CD4-positive, alpha-beta T cell treated with Interleukin-4 for 1 hour (primary cell): ENCODE measurements at regions not wholly inside any gene's neighbourhood (a gene's known extent, or its start where the extent isn't known, plus 50 kb on each side); places are given as distances from the start of the nearest gene placed in this dataset.

Source experiments
- DNase-seq, 2 donors: peaks; one replicate each; pipeline ENCODE4 v3.0.0-alpha.2; 2020 to 2022

DNA sequence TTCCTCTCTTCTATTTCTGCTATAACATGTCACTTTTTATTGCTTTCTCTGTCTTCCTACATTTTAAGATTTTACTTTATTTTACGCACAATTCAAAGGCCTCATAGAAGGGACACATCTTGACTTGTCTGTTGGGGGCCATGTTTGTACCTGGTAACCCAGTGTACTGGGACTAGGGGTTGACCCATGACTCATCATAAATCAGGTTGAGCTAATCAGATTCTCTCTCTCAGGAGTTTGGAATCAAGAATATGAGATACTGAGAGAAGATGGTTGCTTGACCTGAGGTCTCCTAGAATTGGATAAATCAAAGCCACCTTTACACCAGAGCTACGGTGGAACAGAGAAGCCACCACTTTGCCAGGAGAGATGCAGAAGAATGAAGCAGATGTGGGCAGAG is 153.0 kb downstream of the UXS1 start:
- no peak for DNase-seq

DNA sequence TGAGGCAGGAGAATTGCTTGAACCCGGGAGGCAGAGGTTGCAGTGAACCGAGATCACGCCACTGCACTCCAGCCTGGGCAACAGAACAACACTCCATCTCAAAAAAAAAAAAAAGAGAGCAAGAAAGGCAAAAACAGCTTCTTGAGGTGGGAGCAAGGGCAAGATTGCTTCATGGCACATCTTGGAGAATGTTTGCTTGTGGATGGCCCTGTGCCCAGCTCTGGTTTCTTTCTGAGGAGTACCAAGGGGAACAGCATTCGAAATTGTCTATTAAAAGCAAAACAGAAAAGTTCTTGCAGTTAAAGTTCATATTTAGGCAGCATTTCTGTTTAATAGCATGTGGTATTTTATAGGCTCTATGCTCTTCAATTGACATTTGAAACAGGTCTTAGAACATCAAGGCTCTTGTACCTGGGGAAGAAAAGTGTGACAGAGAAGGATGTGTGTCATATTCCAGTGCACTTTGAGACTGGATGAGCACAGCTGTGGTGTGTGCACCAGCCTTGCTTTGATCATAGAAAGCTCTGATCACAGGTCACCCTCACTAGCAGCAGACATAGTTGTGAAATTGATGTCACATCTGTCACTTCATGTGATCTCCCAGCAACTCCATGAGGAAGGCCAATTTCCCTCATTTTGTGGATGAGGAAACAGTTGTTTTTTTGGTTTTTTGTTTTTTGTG is 154.3 kb downstream of the UXS1 start:
- no peak for DNase-seq

DNA sequence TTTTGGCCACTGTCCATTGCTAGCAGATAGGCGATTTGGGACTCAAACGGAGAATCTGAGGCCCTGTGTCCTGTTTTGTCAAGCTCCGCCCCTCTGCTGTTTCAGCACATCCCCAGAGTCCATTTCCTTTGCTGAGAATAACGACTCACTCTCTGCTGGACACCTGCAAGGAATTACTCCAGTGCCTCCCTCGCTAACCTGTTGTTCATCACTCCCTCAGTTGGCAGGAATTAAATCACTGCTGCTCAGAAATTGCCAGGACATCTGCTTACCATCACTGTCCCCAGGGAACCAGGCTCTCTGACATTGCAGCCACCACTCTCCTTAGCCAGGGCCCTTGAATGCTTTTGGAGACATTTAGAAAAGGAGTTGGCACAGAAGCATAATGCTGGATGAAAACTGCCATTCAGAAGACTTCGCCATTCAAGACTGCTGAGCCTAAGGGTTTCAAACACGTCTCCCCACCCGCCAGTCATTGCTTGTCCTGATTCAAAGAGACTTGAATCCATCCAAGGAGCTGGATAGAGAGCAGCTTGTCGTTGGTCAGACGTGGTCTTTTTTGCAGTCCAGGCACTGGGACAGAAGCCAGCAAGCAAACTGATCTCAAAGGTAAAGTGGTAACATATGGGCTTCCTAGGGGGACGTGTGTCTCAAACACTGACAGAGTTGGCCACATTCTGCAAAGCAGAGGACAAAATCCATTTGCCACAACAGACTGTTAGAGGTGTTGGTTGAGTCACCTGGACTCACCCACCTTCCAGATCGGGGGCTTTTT is 155.3 kb downstream of the UXS1 start:
- no peak for DNase-seq

DNA sequence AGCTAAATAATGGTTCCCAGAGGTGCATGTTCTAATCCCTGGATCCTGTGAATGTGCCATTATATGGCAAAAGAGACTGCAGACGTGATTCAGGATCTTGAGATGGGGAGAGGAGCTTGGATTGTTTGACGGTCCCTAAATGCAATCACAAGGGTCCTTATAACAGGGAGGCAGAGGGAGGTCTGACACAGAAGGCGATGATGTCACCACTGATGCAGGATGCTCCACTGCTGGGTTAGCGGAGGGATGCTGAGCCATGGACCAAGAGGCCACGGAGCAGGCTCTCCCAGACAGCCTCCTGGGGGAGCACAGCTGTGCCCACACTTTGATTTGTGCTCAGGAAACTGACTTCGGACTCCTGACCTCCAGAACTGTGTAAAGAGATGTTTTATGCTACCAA is 156.2 kb downstream of the UXS1 start:
- no peak for DNase-seq

DNA sequence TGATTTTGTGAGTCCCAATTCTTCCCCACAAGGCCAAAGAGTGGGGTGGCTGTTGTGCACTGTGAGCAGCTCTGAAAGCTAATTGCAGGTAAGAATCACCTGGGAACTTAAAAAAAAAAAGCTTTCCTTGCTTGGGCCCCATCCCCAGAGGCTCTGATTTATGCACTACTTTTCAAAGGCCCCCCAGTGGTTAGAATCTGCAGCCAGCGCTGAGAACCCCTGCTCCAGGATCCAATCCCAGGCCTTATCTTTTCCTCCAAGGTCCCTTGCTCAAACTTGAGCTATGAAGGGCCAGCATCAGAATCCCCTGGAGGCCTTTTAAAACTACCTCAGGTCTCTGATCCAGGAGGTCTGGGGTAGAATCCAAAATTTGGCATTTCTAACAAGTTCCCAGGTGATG is 156.8 kb downstream of the UXS1 start:
- no peak for DNase-seq

DNA sequence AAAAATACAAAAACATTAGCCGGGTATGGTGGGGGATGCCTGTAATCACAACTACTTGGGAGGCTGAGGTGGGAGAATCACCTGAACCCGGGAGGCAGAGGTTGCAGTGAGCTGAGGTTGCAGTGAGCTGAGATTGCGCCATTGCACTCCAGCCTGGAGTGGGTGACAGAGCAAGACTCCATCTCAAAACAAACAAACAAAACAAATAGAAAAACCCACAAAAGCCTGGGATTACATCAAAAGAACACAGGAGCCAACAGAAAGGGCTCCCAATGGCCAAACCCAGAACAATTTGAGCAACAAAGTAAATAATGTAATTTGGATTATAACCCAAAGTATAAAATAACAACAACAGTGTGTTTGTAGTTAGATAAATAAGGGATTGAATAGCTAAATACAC is 159.8 kb downstream of the UXS1 start:
- no peak for DNase-seq

DNA sequence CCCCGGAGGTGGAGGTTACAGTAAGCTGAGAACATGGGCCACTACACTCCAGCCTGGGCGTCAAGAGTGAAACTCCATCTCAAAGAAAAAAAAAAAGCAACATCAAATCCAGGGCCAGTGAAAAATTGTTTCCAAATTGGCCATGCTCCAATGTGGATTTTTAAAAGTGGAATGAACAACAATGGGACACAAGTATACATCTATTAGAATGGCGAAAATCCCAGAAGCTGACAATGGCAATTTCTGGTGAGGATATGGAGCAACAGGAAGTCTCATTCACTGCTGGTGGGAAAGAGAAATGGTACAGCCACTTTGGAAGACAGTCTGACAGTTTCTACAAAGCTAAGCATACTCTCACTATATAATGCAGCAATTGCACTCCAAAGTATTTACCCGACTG is 161.4 kb downstream of the UXS1 start:
- DNase-seq, result no peak

DNA sequence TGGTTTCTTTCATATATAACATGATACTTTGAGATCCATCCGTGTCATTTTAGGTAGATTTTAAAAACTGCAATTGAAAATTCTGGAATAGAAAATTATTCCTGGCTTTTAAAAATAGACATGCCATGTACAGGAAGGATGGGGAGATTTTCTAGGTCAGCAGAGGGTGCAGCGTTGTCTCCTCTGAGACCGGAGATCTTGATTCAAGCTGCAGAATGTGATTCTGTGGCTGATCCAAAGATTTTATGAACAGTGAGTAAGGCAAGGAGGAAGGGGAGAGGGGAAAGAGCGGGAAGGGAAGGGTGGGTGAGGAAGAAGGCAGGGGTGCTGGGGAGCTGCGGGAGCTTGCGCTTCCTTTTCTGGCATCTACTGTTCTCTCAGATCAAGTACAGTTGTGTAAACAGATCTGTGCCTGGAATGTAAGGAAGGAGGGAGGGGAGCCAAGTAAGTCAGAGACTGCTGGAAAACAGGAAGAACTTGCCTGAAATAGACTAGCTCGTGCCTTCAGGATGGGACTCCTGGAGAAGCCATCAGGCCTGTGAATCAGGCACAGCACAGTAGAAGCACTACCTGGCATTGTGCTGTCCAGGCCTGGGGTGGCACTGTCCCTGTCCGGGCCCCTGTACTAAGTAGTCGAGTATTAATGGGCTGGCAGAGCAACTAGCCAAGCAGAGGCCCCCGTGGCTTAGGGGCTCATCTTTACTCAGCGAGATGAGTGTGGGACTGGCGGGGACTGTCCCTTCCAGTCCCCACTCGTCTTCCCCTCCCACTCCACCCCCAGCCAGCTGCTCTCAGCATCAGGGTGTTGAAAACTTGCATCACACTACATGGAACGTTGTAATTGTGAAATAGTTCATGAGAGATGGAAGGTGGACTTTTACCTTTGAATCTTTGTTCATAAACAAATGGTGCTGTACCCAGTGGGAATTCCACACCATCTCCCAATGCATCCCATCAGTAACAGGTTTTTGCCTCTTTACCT is 163.5 kb downstream of the UXS1 start:
- DNase-seq, result no peak

DNA sequence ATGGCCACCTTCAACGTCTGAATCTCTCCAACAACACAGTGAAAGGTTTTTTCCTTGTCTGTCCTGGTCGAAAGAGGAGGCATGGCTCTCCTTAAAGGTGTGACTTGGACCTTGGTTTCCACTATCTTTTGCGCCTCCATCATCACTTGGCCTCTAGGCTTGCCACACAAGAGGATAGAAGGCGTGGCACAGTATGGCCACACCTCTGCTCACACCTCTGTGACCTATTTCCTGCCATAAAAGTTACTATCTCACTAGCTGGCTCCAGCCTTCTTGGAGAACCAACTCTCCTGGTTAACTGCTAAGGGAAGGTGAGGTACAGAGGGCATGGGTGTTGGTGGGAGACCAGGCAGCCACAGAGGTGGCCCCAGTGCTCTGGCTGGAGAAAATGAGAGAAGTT is 165.9 kb downstream of the UXS1 start:
- peak in 1 of 2 donors; percentile 6 for DNase-seq

DNA sequence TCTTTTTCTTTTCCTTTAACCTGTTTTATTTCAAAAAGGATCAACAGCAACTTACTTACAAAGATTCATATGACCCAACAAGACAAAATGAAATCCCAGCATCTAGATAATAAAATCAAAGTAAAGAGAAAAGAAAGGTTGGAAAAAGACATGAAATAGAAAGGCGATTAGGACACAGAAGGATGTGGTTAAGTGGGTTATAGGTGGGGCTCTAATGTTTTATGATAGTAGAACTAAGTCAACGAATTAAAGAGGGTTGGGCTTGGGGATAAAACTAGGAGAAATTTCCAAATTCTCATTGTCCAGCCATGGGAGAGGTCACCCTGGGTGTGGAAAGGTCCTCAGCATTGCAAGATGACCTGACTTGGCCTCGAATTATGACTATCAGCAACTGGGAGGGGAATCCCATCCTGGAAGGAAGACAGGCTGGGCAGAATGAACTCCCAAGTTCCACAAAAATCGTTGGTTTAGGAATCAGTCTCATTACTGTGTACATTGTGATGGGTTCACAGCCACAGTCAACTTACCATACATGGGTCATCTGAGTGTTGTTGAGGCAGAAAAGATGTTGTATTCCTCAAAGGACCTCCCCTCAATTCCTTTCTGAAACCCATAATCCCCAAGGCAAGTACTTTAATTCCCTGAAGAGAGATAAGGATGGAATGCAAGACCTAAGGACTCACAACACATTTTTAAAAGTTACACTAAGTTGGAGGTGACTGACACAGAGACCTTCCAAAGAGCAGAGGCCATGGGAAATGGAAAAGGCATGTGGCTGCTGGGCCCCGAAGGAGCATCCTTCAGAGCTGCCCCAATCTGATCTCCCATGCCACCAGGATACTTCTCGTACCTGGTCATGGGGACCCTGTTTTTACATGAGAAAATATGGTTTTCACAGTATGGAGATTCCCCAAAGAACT is 167.6 kb downstream of the UXS1 start:
- no peak for DNase-seq

DNA sequence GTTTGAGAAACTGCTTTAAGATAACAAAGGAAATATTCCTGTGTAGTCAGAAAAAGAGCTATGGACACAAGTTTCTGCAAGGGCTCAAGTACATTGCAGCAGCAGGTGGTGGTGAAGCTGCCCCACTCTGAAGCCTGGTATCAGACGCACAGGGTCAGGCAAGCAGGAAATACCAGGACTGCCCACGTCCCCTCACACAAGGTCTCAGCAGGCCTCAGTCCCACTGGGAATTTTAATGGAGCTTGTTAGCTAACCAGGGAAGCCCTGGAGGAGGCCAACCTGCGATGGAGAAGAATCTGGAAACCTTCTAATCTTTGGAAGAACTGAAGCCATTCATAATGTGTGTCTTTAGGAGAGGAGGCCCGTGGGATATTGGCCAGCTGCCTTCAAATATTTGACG is 168.3 kb downstream of the UXS1 start:
- DNase-seq, result no peak

DNA sequence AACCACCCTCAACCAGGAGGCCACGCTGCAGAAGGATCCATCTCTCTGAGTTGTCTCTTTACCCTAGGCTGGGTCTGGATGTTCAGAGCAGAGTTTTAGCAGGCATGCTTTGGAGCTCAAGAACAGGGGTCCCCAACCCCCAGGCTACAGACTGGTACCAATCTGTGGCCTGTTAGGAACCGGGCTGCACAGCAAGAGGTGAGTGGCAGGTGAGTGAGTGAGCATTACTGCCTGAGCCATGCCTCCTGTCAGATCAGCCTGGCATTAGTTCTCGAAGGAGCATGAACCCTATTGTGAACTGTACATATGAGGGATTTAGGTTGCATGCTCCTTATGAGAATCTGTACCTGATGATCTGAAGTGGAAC is 172.5 kb downstream of the UXS1 start:
- no peak for DNase-seq

DNA sequence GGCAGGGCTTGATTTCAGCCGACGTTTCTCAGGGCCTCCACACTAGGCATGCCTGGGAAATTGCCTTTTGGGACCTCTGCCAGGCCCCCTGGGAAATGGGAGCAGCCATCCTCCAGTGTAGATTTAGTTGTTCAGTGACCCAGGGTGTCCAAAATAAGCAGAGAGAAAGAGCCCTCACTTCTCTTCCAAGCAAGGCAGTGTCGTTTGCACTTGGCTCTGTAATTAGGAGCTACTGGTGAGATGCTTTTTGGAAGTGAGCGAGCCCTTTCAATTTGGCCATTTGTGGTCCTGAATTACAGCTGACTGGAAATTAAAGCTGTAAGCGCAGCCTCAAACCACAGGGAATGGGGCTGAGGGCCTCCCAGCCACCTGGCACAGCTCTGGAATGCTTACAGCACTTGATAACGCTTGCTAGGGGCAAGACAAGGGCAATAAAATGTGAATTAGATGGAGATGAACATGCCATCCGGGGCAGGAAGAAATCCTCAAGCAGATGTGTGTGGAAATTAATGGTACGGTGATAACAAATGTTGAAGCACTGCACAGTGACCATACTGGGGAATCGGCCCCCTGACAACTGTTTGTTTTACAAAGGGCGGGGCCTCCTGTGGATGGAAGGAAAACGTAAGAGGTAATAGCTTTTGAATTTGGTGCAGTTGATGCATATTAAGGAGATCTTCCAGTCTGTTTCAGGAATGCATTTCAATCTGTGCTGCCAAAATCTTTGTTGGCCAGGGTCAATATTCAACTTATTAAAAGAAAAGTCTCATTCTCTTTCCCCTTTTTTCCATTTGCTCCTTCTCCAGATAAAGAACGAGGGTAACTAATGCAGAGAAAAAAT is 173.1 kb downstream of the UXS1 start:
- DNase-seq, result no peak

DNA sequence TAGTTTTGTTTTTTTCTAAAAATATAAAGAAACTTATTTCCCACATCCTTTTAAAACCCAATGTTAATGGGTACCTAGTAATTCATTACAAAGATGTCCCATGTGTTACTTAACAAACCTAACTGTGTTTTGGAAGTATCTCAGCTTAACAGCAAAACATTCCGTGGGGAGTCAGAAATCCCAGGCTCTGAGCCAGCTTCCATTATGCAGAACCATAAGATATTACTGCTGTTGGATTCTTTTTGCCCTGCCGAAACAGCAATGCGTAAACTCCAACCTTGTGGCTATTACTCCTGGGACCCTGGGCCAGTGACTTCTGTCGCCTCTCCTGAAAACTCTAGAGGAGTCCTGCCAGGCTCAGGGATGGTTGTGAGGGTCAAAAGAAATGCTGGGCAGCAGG is 174.1 kb downstream of the UXS1 start:
- DNase-seq, result no peak

DNA sequence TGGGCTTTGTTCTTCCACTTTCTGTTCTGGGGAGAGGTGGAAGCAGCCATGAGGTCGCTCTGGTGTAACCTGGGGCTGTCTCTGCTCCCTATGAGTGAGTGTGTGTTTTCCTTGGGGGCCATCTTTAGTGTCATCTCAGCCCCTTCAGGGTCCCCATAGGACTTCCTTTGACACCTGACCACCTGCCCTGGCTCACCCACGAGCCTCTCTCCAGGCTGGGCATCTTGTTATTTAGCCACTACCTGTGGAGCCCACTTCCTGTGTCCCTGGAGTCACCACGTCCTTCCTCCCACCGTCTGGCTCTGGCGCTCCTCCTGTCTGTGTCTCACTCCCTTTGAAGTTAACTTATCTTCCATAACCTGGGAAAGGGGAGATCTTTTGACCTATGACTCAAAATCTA is 176.0 kb downstream of the UXS1 start:
- no peak for DNase-seq

DNA sequence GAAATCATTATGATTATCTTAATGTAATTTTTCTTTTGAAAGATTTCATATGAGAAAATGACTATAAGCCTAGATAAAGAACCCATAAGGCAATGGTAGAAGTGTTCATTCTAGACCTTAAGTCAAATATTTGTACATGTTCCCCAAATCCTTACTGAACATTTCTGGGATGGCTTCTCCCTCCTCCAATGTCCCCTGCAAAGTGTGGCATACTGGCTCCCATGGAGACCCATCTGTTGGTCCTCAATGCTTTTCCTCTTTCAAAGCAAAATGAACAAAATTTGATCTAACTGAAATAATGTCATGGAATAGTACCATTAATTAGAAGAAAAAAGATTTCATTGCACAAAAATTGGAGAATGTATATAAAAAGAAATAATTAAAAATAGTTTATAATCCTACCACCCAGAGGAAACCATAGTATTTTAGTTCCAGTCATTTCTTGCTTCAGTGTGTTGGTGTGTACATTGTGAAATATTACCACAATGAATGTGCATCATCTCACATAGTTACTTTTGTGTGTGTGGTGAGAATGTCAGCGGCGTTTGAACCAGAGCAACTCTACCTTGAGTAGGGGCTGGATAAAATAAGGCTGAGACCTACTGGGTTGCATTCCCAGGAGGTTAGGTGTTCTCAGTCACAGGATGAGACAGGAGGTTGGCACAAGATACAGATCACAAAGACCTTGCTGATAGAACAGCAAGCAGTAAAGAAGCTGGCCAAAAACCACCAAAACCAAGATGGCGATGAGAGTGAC is 181.3 kb downstream of the UXS1 start:
- DNase-seq, result no peak

DNA sequence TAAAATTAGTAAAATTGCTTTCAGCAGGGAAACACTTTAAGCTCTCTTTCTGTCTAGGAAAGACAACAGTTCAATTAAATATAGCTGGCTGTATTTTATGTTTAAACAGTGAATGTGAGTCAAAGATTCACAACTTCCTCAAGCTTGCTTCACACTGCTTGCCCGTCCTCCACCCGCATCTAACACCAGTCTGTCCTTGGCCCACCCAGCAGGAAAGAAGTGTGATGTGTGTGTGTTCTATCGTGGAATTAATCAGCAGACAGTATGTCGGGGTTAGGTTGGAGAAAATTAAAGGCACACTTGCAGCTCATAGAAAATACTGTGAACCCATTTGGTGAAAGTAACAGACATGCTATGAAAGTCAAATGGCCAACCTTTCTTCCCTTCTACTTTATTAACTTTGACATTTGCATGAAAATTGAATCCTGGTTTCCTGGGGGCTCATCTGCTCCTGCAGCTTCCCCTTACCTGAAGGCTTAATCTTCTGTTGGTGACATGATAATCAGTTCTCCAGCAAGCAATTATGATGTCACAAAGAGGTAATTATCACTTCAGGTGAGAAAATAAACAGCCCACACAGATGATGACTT is 182.0 kb downstream of the UXS1 start:
- DNase-seq, result no peak

DNA sequence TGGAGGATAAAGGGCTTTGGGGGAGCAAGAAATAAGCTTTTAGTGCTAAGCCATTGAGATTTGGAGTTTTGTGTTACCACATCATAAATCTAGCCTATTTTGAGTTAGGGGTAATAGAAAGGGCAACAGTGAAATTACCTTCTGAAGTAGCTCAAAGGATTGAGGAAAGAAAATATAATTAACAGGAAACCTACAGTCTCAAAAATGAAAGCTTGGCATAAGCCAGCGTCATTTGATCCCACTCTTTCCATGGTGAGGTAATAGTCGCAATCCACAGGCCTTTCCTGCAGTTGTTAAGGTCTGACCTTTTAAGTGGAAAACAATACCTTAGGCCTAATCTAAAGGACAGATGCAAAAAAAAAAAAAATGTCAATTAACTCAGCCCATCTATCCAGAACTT is 182.7 kb downstream of the UXS1 start:
- no peak for DNase-seq

DNA sequence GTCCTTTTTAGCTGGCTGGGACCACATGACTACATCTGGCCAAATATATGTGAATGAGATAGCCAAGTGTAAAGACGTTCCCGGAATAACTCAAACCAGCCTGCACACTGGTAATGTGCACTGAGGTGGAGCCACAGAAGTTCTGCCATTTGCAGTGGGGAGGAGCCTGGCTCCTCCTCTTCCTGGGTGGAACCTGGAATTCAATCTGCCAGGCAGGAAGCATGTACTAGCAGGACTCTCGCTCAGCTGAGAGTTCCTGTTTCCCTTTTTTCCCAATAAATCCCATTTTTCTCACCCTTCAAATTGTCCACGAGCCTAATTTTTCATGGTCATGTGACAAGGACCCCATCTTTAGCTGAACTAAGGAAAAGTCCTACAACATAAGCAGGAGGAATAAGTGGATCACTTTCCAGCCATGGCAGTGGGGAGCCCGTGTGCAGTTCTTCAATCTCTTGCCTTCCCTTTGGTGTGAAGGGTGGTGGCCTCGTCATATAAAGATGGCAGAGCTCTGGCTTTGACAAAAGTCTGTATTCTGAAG is 183.2 kb downstream of the UXS1 start:
- DNase-seq, result no peak

DNA sequence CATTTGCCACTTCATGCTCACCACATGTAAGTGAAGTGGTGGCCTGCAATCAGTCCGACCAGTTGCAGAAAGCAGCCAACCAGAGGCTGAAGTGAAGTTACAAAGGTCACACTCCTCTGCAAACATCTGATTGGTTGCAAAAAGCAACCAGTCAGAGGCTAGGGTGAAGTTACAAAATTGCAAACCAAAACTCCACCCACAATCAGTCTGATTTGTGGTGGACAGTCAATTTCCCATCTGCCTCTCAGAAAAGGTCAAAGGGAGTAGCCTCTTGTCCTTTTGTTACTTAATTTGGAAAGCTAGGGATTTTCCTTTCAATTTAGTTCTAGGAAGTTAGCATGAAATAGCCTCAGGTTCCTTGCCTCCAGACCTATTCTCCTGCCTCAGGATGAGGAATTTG is 185.0 kb downstream of the UXS1 start:
- no peak for DNase-seq
